ENCODE measurements at regions not wholly inside any gene's neighbourhood (a gene's known extent, or its start where the extent isn't known, plus 50 kb on each side); places are given as distances from the start of the nearest gene placed in this dataset.

DNA sequence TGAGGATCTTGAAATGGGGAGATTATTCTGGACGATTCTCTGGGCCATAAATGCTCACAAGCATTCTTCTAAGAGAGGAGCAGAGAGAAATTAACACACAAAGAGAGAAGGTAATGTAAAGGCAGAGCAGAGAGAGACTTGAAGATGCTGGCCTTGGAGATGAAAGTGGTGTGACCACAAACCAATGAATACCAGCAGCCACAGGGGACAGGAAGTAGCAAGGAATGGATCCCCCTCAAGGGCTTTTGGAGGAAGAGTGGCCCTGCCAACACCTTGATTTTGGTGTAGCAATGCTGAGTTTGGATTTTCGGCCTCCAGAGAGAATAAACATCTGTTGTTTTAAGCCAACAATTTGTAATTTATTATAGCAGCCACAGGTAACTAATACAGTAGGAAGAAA is 1155.6 kb downstream of the TYW1 start:
- TF ChIP-seq EZH2 (IDR thresholded peaks at IDR 0.05; ENCODE audit: insufficient read depth, low read length): no peak
- TF ChIP-seq, protein P1, sequence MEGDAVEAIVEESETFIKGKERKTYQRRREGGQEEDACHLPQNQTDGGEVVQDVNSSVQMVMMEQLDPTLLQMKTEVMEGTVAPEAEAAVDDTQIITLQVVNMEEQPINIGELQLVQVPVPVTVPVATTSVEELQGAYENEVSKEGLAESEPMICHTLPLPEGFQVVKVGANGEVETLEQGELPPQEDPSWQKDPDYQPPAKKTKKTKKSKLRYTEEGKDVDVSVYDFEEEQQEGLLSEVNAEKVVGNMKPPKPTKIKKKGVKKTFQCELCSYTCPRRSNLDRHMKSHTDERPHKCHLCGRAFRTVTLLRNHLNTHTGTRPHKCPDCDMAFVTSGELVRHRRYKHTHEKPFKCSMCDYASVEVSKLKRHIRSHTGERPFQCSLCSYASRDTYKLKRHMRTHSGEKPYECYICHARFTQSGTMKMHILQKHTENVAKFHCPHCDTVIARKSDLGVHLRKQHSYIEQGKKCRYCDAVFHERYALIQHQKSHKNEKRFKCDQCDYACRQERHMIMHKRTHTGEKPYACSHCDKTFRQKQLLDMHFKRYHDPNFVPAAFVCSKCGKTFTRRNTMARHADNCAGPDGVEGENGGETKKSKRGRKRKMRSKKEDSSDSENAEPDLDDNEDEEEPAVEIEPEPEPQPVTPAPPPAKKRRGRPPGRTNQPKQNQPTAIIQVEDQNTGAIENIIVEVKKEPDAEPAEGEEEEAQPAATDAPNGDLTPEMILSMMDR (IDR thresholded peaks at IDR 0.05; ENCODE audit: insufficient read depth, low read depth, low read length): no peak

Measured in astrocyte (in vitro differentiated cells and primary cell).